Middle frontal gyrus (tissue), 1 donor: ENCODE measurements at regions not wholly inside any gene's neighbourhood (a gene's known extent, or its start where the extent isn't known, plus 50 kb on each side); places are given as distances from the start of the nearest gene placed in this dataset.

Experiments
- DNase-seq: peaks from one replicate; pipeline ENCODE4 v3.0.0-alpha.2; 2015; ENCODE audit warnings: low spot score; ENCODE audit errors: extremely low spot score

GRCh38 chr4:156251373-156252065, 297.9 kb upstream of the CTSO start:
- no peak for DNase-seq

GRCh38 chr4:156248917-156249316, 295.3 kb upstream of the CTSO start:
- DNase-seq: no peak

- DNase-seq: no peak
Measured at GRCh38 chr4:156247470-156247869, 293.8 kb upstream of the CTSO start.

GRCh38 chr4:156243015-156243414, 289.3 kb upstream of the CTSO start:
- no peak for DNase-seq

- DNase-seq: no peak
Measured at GRCh38 chr4:156242390-156242789, 288.7 kb upstream of the CTSO start.

- no peak for DNase-seq
Measured at GRCh38 chr4:156241896-156242295, 288.2 kb upstream of the CTSO start.

GRCh38 chr4:156238171-156238570, 284.5 kb upstream of the CTSO start:
- DNase-seq: no peak

- no peak for DNase-seq
Measured at GRCh38 chr4:156237231-156237630, 283.6 kb upstream of the CTSO start.

- no peak for DNase-seq
Measured at GRCh38 chr4:156230176-156230575, 276.5 kb upstream of the CTSO start.

- no peak for DNase-seq
Measured at GRCh38 chr4:156228676-156229075, 275.0 kb upstream of the CTSO start.

- no peak for DNase-seq
Measured at GRCh38 chr4:156227321-156227720, 273.7 kb upstream of the CTSO start.

GRCh38 chr4:156223985-156224384, 270.3 kb upstream of the CTSO start:
- DNase-seq: no peak

GRCh38 chr4:156217236-156217635, 263.6 kb upstream of the CTSO start:
- no peak for DNase-seq

- DNase-seq: no peak
Measured at GRCh38 chr4:156201050-156201449, 247.4 kb upstream of the CTSO start.

- DNase-seq: no peak
Measured at GRCh38 chr4:156198511-156198910, 244.8 kb upstream of the CTSO start.

GRCh38 chr4:156197216-156197615, 243.6 kb upstream of the CTSO start:
- DNase-seq: no peak

- no peak for DNase-seq
Measured at GRCh38 chr4:156196722-156197121, 243.1 kb upstream of the CTSO start.

- no peak for DNase-seq
Measured at GRCh38 chr4:156195914-156196313, 242.2 kb upstream of the CTSO start.

- DNase-seq: no peak
Measured at GRCh38 chr4:156194896-156195295, 241.2 kb upstream of the CTSO start.

GRCh38 chr4:156193800-156194199, 240.1 kb upstream of the CTSO start:
- peak; percentile 11 for DNase-seq

- DNase-seq: no peak
Measured at GRCh38 chr4:156193106-156193505, 239.4 kb upstream of the CTSO start.

- no peak for DNase-seq
Measured at GRCh38 chr4:156192033-156192432, 238.4 kb upstream of the CTSO start.

- no peak for DNase-seq
Measured at GRCh38 chr4:156191044-156191781, 237.5 kb upstream of the CTSO start.
